Activated CD4-positive, alpha-beta memory T cell treated with anti-CD3 and anti-CD28 coated beads for 36 hours (primary cell): ENCODE measurements at regions not wholly inside any gene's neighbourhood (a gene's known extent, or its start where the extent isn't known, plus 50 kb on each side); places are given as distances from the start of the nearest gene placed in this dataset.
"Not testable (repeated sequence)": the region's sequence is repeated elsewhere in the genome, so short reads cannot be mapped to it uniquely, and the experiment has no call there.

Experiments
- CTCF ChIA-PET: fragments of 350-600 bp; sonication (Branson Sonifier 250); formaldehyde crosslinking; loops from one replicate; lab custom pipeline; 2021; ENCODE audit warnings: antibody characterized with exemption, inconsistent platforms; lab: Charles Lee
- POLR2A ChIA-PET: fragments of 350-600 bp; sonication (Branson Sonifier 250); formaldehyde crosslinking; loops from one replicate; lab custom pipeline; 2021; ENCODE audit warnings: antibody characterized with exemption; lab: Charles Lee
- DNase-seq: peaks from one replicate; pipeline ENCODE4 v3.0.0-alpha.2; 2020
- H3K27ac Mint-ChIP-seq: one replicate; pipeline ENCODE4 v1.8.0; 2021; ENCODE audit warnings: mixed read lengths
- H3K27me3 Mint-ChIP-seq: one replicate; pipeline ENCODE4 v1.8.0; 2021; ENCODE audit warnings: mixed read lengths
- H3K36me3 Mint-ChIP-seq: one replicate; pipeline ENCODE4 v1.8.0; 2021; ENCODE audit warnings: mixed read lengths
- H3K4me1 Mint-ChIP-seq: one replicate; pipeline ENCODE4 v1.8.0; 2021; ENCODE audit warnings: low read depth, mixed read lengths
- H3K4me3 Mint-ChIP-seq: one replicate; pipeline ENCODE4 v1.8.0; 2021; ENCODE audit warnings: mild to moderate bottlenecking, mixed read lengths
- H3K9me3 Mint-ChIP-seq: one replicate; pipeline ENCODE4 v1.8.0; 2021; ENCODE audit warnings: mixed read lengths
- intact Hi-C: fragments of 100-400 bp; cut with micrococcal nuclease; formaldehyde crosslinking; loops from one replicate; pipeline ENCODE4 v1.15.1; 2023

DNA sequence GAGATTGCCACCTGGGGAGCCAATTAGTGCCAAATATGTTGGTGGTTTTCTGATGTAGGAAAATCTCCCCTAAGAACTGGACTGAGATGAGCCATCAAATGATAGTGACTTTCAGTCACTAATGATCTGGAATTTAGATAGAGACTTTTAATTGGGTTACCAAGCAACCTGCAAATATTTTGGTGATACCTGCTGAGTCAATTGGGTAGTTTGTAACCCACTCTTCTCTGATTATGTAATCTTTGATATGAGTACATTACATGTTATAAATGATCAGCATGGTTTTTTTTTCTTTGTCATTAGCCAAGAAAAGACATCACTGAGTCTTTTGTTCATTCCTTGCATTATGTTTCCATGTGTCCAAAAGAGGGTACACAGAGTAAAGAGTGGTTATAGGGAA lies 177.5 kb downstream of the SPDYE17 start:
- not testable (repeated sequence) for H3K9me3 Mint-ChIP-seq, H3K36me3 Mint-ChIP-seq

DNA sequence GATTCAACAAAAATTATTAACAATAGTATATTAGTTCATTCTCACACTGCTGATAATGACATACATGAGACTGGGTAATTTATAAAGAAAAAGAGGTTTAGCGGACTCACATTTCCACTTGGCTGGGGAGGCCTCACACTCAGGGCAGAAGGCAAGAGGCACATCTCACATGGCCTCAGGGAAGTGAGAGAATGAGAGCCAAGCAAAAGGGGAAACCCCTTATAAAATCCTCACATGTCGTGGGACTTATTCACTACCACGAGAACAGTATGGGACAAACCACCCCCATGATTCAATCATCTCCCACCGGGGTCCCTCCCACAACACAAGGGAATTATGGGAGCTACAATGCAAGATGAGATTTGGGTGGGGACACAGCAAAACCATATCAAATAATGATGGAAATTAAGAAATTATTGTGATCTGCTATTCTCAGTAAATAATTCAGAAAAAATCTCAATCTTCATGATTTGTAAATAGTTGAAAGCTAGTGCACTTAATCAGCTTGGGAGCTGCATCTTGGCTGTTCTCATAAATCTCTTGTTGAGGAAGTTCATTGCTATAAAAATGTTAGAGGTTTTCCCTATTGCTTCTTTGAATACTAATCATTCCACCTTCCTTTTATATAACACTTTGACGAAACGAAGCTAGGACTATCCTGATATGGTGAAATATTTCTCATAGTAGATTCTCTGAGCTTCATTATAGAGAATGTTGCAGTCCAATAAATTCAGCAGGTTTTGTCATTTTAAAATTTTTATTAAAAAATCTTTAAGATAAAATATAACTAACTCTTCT lies 179.2 kb downstream of the SPDYE17 start:
- H3K4me3 Mint-ChIP-seq, POLR2A ChIA-PET, intact Hi-C loops, DNase-seq, H3K9me3 Mint-ChIP-seq, H3K27me3 Mint-ChIP-seq, H3K36me3 Mint-ChIP-seq, H3K27ac Mint-ChIP-seq, H3K4me1 Mint-ChIP-seq, CTCF ChIA-PET: not testable (repeated sequence)

More for the DNA sequence above, 177.5 kb downstream of the SPDYE17 start:
- H3K4me3 Mint-ChIP-seq, CTCF ChIA-PET, POLR2A ChIA-PET, DNase-seq, H3K27me3 Mint-ChIP-seq, H3K4me1 Mint-ChIP-seq, intact Hi-C loops, H3K27ac Mint-ChIP-seq: not testable (repeated sequence)

DNA sequence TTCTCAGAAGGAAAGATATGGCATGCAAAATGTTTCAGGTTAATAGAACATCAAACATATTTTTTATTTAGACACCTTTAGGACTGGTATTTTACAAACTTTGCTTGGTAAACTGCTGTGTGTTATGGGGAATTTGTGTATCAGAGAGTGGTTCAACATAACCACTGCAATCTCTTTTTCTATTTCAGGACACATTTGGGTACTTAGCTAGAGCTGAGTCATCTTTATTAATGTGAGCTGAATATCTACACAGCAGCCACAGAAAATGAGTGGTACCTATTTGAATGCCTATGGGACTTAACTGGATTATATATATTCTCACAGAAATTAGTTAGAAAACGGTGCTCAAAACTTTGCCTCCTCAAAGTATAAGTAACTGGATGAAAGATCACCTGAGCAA lies 179.8 kb downstream of the SPDYE17 start:
- H3K27me3 Mint-ChIP-seq, CTCF ChIA-PET, intact Hi-C loops, DNase-seq, H3K36me3 Mint-ChIP-seq, H3K9me3 Mint-ChIP-seq, H3K27ac Mint-ChIP-seq, H3K4me1 Mint-ChIP-seq, POLR2A ChIA-PET, H3K4me3 Mint-ChIP-seq: not testable (repeated sequence)

GRCh38 chr7:76851617-76852016 lies 180.5 kb downstream of the SPDYE17 start:
- intact Hi-C loops, DNase-seq, H3K9me3 Mint-ChIP-seq, H3K4me3 Mint-ChIP-seq, H3K27me3 Mint-ChIP-seq, POLR2A ChIA-PET, CTCF ChIA-PET, H3K36me3 Mint-ChIP-seq, H3K4me1 Mint-ChIP-seq, H3K27ac Mint-ChIP-seq: not testable (repeated sequence)

GRCh38 chr7:76849887-76850563 lies 182.1 kb downstream of the SPDYE17 start:
- H3K27ac Mint-ChIP-seq, H3K4me3 Mint-ChIP-seq, H3K4me1 Mint-ChIP-seq, DNase-seq, CTCF ChIA-PET, intact Hi-C loops, H3K27me3 Mint-ChIP-seq, H3K9me3 Mint-ChIP-seq, H3K36me3 Mint-ChIP-seq, POLR2A ChIA-PET: not testable (repeated sequence)

- H3K9me3 Mint-ChIP-seq: peaks cover 13% of the 10 kb centered on the region
- H3K27me3 Mint-ChIP-seq: peaks cover 10% of the 10 kb centered on the region
- intact Hi-C loops, H3K4me1 Mint-ChIP-seq, H3K4me3 Mint-ChIP-seq, H3K36me3 Mint-ChIP-seq, POLR2A ChIA-PET, CTCF ChIA-PET, DNase-seq, H3K27ac Mint-ChIP-seq: not testable (repeated sequence)
These were observed 192.3 kb downstream of the SPDYE17 start for GRCh38 chr7:76839879-76840278.

DNA sequence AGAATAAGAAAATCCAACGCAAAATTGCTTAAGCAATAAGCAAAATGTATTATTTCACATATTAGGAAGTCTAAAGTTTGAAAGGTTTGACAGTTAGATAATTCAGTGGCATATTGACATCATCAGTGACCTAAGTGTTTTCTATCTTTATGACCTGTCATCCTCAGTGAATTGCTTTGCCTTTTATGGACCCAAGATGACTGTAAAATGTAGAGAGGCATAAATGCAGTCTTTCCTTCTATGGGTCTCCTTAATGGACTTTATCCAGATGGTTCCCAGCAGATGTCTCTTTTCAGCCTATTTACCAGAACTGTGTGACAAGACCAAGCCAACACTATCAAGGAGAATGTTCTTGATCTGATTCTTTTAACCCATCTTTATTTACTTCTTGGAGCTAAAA lies 192.9 kb downstream of the SPDYE17 start:
- POLR2A ChIA-PET, intact Hi-C loops, H3K4me1 Mint-ChIP-seq, H3K36me3 Mint-ChIP-seq, H3K4me3 Mint-ChIP-seq, DNase-seq, H3K27ac Mint-ChIP-seq, CTCF ChIA-PET: not testable (repeated sequence)
- Mint-ChIP-seq H3K27me3 (peaks cover 10% of the 10 kb centered on the region), H3K9me3 (peaks cover 13% of the 10 kb centered on the region)

- intact Hi-C loops, H3K4me1 Mint-ChIP-seq, CTCF ChIA-PET, POLR2A ChIA-PET, H3K4me3 Mint-ChIP-seq, H3K27ac Mint-ChIP-seq, H3K36me3 Mint-ChIP-seq, DNase-seq: not testable (repeated sequence)
- Mint-ChIP-seq H3K9me3 (peaks cover 13% of the 10 kb centered on the region), H3K27me3 (peaks cover 10% of the 10 kb centered on the region)
These were observed 193.8 kb downstream of the SPDYE17 start for GRCh38 chr7:76838357-76838756.

DNA sequence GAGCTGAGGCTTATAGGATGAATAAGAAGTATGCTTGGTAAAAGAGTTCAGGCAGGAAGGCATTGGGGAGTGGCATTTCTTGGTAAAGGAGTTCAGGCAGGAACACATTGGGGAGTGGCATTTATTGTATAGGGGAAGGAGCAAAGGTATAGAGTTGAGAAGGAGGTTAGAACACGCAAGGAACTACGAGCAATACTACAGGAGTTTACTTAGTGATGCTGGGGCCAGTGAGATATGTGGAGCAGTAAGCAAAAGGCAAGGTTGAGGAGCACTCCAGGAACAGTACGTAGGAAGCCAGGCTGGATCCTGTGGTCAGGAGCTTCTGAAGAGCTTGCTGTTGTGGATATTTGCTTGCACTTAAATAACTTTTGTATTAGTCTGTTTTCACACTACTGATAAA lies 202.2 kb upstream of the POMZP3 start:
- H3K27me3 Mint-ChIP-seq, CTCF ChIA-PET, H3K27ac Mint-ChIP-seq, H3K4me1 Mint-ChIP-seq, H3K4me3 Mint-ChIP-seq, DNase-seq, POLR2A ChIA-PET, H3K36me3 Mint-ChIP-seq, intact Hi-C loops, H3K9me3 Mint-ChIP-seq: not testable (repeated sequence)

DNA sequence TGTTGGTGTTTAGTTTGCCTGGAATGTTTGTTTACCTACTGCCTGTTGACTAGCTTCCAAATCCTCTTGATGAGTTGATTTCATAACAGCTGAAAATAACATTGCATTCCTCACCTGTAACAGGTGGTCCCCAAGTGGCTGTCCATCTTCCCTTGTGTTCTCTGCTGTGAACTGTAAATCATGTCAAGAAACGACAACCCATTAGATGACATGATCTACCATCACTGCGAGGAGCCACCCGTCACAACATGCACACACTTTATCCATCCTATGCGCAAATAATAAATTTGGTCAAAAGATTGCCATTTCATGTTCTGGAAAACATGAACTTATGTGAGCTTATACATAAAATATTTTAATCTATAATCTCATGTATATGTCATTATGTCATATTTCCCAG lies 199.1 kb upstream of the POMZP3 start:
- H3K4me1 Mint-ChIP-seq, H3K27me3 Mint-ChIP-seq, H3K27ac Mint-ChIP-seq, intact Hi-C loops, DNase-seq, H3K4me3 Mint-ChIP-seq, H3K36me3 Mint-ChIP-seq, H3K9me3 Mint-ChIP-seq, CTCF ChIA-PET, POLR2A ChIA-PET: not testable (repeated sequence)

DNA sequence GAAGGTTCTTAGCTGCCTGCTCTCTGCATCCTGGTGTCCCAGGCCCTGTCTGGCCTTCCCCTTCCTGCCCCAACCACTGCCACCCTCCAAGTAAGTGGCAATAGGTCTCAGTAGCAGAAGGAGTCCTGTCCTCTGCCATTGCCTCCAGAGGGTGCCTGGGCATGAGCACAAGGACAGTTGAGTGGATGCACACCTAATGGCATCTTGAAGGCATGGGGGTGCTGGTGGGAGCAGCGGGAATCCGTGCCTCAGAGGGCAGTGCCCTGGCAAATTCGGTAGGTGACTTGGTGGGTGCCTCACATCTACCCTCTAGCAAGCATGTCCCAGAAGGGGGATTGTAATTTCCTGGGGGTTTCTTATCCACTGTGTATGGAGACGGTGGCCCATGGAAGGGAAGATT lies 182.8 kb upstream of the POMZP3 start:
- CTCF ChIA-PET, H3K4me1 Mint-ChIP-seq, H3K9me3 Mint-ChIP-seq, H3K36me3 Mint-ChIP-seq, DNase-seq, POLR2A ChIA-PET, intact Hi-C loops, H3K27me3 Mint-ChIP-seq, H3K27ac Mint-ChIP-seq, H3K4me3 Mint-ChIP-seq: not testable (repeated sequence)

GRCh38 chr7:76807588-76808100 lies 180.6 kb upstream of the POMZP3 start:
- H3K4me3 Mint-ChIP-seq, H3K9me3 Mint-ChIP-seq, CTCF ChIA-PET, POLR2A ChIA-PET, DNase-seq, intact Hi-C loops, H3K27me3 Mint-ChIP-seq, H3K4me1 Mint-ChIP-seq, H3K36me3 Mint-ChIP-seq, H3K27ac Mint-ChIP-seq: not testable (repeated sequence)

GRCh38 chr7:76806460-76806859 lies 179.4 kb upstream of the POMZP3 start:
- H3K9me3 Mint-ChIP-seq, POLR2A ChIA-PET, H3K4me3 Mint-ChIP-seq: not testable (repeated sequence)

More at GRCh38 chr7:76806460-76806859, 179.4 kb upstream of the POMZP3 start:
- H3K4me1 Mint-ChIP-seq, H3K27ac Mint-ChIP-seq, CTCF ChIA-PET, H3K27me3 Mint-ChIP-seq, intact Hi-C loops, H3K36me3 Mint-ChIP-seq, DNase-seq: not testable (repeated sequence)
